ENCODE measurements at regions not wholly inside any gene's neighbourhood (a gene's known extent, or its start where the extent isn't known, plus 50 kb on each side); places are given as distances from the start of the nearest gene placed in this dataset.

GRCh38 chr6:114939630-114940029, 596.8 kb upstream of the HS3ST5 start:
- H3K27ac ChIP-seq (ENCODE audit: low read depth, low read length) = no peak overlapping the region
- H2AFZ ChIP-seq (ENCODE audit: low read length) = no peak overlapping the region
- DNase-seq (ENCODE audit: low read depth in 1 of 2, low spot score in 2 of 2) = no peak
- no peak overlapping the region for H3K9ac ChIP-seq (replicated peaks in 1 of 4; ENCODE audit: extremely low read depth in 1 of 4, low read depth in 3 of 4, low read length in 3 of 4)
- no peak overlapping the region for H4K8ac ChIP-seq (ENCODE audit: extremely low read depth, insufficient read depth, low read length)
- H3K79me2 ChIP-seq (ENCODE audit: control insufficient read depth in 1 of 2, insufficient read depth in 2 of 2, low read length in 2 of 2) = no peaks in the 10 kb centered on the region
- no peak overlapping the region for H3K14ac ChIP-seq (ENCODE audit: insufficient read length)
- H3K18ac ChIP-seq (ENCODE audit: extremely low read depth, low read length) = no peak overlapping the region
- ChIA-PET CTCF (ENCODE audit: partially characterized antibody) (no interaction called here), POLR2A (ENCODE audit: partially characterized antibody) (no interaction called here)
- no peak overlapping the region for H3K4me2 ChIP-seq (ENCODE audit: insufficient read depth in 1 of 2, low read depth in 2 of 2, low read length in 2 of 2)
- H3K23me2 ChIP-seq (ENCODE audit: low read depth, low read length) = no peaks in the 10 kb centered on the region
- no peaks in the 10 kb centered on the region for H3K9me3 ChIP-seq (ENCODE audit: insufficient read depth in 2 of 2, low read depth in 1 of 2, low read length in 1 of 2)
- FAIRE-seq = no peak
- no peak overlapping the region for H3K4ac ChIP-seq (replicated peaks; ENCODE audit: insufficient read length, low read depth, low read length)
- H2BK15ac ChIP-seq (ENCODE audit: low read length) = no peak overlapping the region
- no peak overlapping the region for H2BK120ac ChIP-seq (replicated peaks; ENCODE audit: low read depth, low read length)
- H2BK12ac ChIP-seq (ENCODE audit: low read depth, low read length) = no peak overlapping the region
- no peaks in the 10 kb centered on the region for H3K36me3 ChIP-seq (ENCODE audit: control insufficient read depth in 2 of 4, insufficient read depth in 4 of 4, low read length in 3 of 4)
- no peaks in the 10 kb centered on the region for H3K79me1 ChIP-seq (ENCODE audit: low read depth, low read length)
- H4K5ac ChIP-seq (ENCODE audit: insufficient read length, low read depth, low read length) = no peak overlapping the region
- H3K23ac ChIP-seq (ENCODE audit: insufficient read length) = no peak overlapping the region
- TF ChIP-seq NRF1 (IDR thresholded peaks at IDR 0.05; ENCODE audit: low read depth, low read length) = no peak
- no peak for TF ChIP-seq CTCF (IDR thresholded peaks at IDR 0.05; ENCODE audit: control extremely low read depth in 1 of 3, insufficient read depth in 1 of 3, low read depth in 1 of 3, low read length in 3 of 3)
- TF ChIP-seq USF2 (IDR thresholded peaks at IDR 0.05; ENCODE audit: low read length) = no peak
- no peak for TF ChIP-seq KDM5A (IDR thresholded peaks at IDR 0.05; ENCODE audit: low read length)
- TF ChIP-seq MAFK (IDR thresholded peaks at IDR 0.05; ENCODE audit: low read depth, low read length) = peak; percentile 92
- TF ChIP-seq FOSL1 (IDR thresholded peaks at IDR 0.05; ENCODE audit: insufficient read depth, low read depth, low read length) = no peak
- H3K4me1 ChIP-seq (replicated peaks in 1 of 4; ENCODE audit: control insufficient read depth in 3 of 4, insufficient read depth in 4 of 4, low read length in 3 of 4) = peaks cover 0 to 4% (median 3%) of the 10 kb centered on the region in 4 experiments; a peak in 2 of 7 replicates
- WGBS, 2 experiments (ENCODE audit: extremely low coverage in 1 of 2, insufficient coverage in 1 of 2, insufficient read length in 1 of 2, insufficient replicate concordance in 2 of 2, low coverage in 1 of 2, low lambda C conversion rate in 2 of 2, missing lambda C conversion rate in 1 of 2) = 87% methylated on average over 2 of the region's 2 CpGs; no CpG with 5 or more reads in 1 of the 2 experiments
- H2BK20ac ChIP-seq (ENCODE audit: low read length) = no peak overlapping the region
- no peak overlapping the region for H3K56ac ChIP-seq (replicated peaks; ENCODE audit: insufficient read length, low read depth, low read length)
- no peaks in the 10 kb centered on the region for H3K27me3 ChIP-seq (replicated peaks in 1 of 4; ENCODE audit: control insufficient read depth in 3 of 4, extremely low read depth in 1 of 4, insufficient read depth in 3 of 4, low read length in 3 of 4)
- no peak overlapping the region for H2AK5ac ChIP-seq (ENCODE audit: low read depth, low read length)
- no peaks in the 10 kb centered on the region for H4K20me1 ChIP-seq (replicated peaks in 1 of 2; ENCODE audit: control insufficient read depth in 1 of 2, insufficient read depth in 2 of 2, low read length in 2 of 2)
- H4K91ac ChIP-seq (replicated peaks; ENCODE audit: insufficient read length, low read length) = no peak overlapping the region
- no peak overlapping the region for H3K4me3 ChIP-seq (ENCODE audit: extremely low read depth in 1 of 4, insufficient read depth in 2 of 4, low read depth in 3 of 4, low read length in 4 of 4)
- H2BK5ac ChIP-seq (ENCODE audit: low read depth, low read length) = no peak overlapping the region
